ENCODE measurements at regions not wholly inside any gene's neighbourhood (a gene's known extent, or its start where the extent isn't known, plus 50 kb on each side); places are given as distances from the start of the nearest gene placed in this dataset.

DNA sequence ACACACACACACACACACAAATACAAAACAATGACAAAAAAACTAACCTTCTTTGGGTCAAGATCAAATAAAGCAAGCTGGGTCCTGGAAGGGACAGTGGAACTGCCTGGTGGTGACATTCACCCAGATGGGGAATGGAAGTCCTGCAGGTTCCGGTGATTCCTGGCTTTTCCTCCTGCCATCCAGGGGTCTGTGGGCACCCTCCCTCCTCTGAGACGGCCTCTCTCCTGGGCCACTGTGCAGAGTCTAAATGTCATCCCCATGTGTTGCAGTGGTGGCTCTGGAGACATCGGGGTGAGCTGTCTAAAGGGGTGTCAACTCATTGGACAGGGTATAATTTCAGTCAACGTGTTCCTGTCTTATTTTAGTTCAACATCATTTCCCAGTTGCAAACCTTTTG is 248.2 kb downstream of the ZNF536 start:
- DNase-seq, result no peak
- Histone ChIP-seq H3K9ac (ENCODE audit: insufficient read depth, low read length, poor library complexity, severe bottlenecking) (no peak overlapping the region), H2AFZ (ENCODE audit: insufficient read depth, low read depth, low read length, poor library complexity, severe bottlenecking) (no peak overlapping the region), H3K27me3 (ENCODE audit: control insufficient read depth in 2 of 2, insufficient read depth in 2 of 2, low read length in 2 of 2) (no peaks in the 10 kb centered on the region), H3K4me3 (replicated peaks in 1 of 3; ENCODE audit: low read depth in 2 of 3, low read length in 3 of 3) (no peak overlapping the region), H3K27ac (ENCODE audit: low read depth in 1 of 2, low read length in 2 of 2) (no peak overlapping the region), H3K36me3 (replicated peaks in 1 of 2; ENCODE audit: control insufficient read depth in 1 of 2, insufficient read depth in 2 of 2, low read length in 2 of 2) (no peaks in the 10 kb centered on the region), H3K9me3 (replicated peaks in 1 of 2; ENCODE audit: control insufficient read depth in 1 of 2, insufficient read depth in 1 of 2, low read length in 2 of 2) (peaks cover 18 to 23% of the 10 kb centered on the region in 2 donors), H4K20me1 (ENCODE audit: insufficient read depth, low read length) (no peaks in the 10 kb centered on the region), H3K4me2 (replicated peaks; ENCODE audit: extremely low read depth, low read length, poor library complexity, severe bottlenecking) (no peak overlapping the region), H3K79me2 (ENCODE audit: insufficient read depth, low read length) (no peaks in the 10 kb centered on the region), H3K4me1 (ENCODE audit: control insufficient read depth in 1 of 2, insufficient read depth in 2 of 2, low read length in 2 of 2) (no peaks in the 10 kb centered on the region)
- TF ChIP-seq, protein P1, sequence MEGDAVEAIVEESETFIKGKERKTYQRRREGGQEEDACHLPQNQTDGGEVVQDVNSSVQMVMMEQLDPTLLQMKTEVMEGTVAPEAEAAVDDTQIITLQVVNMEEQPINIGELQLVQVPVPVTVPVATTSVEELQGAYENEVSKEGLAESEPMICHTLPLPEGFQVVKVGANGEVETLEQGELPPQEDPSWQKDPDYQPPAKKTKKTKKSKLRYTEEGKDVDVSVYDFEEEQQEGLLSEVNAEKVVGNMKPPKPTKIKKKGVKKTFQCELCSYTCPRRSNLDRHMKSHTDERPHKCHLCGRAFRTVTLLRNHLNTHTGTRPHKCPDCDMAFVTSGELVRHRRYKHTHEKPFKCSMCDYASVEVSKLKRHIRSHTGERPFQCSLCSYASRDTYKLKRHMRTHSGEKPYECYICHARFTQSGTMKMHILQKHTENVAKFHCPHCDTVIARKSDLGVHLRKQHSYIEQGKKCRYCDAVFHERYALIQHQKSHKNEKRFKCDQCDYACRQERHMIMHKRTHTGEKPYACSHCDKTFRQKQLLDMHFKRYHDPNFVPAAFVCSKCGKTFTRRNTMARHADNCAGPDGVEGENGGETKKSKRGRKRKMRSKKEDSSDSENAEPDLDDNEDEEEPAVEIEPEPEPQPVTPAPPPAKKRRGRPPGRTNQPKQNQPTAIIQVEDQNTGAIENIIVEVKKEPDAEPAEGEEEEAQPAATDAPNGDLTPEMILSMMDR (IDR thresholded peaks at IDR 0.05), result no peak
- intact Hi-C loops (cut with micrococcal nuclease), result no loop called here
- H3K9me3 Mint-ChIP-seq, result peaks cover 8 to 22% (median 20%) of the 10 kb centered on the region in 7 donors
- no peak overlapping the region for H3K4me3 Mint-ChIP-seq
- peaks cover 3 to 6% (median 6%) of the 10 kb centered on the region in 3 donors for H3K27me3 Mint-ChIP-seq (ENCODE audit: low read depth in 3 of 3)
- WGBS (ENCODE audit: insufficient coverage), result 79% methylated on average over 4 of the region's 4 CpGs
- no peak overlapping the region for H3K27ac Mint-ChIP-seq
- no peaks in the 10 kb centered on the region for H3K36me3 Mint-ChIP-seq
- no peaks in the 10 kb centered on the region for H3K4me1 Mint-ChIP-seq

DNA sequence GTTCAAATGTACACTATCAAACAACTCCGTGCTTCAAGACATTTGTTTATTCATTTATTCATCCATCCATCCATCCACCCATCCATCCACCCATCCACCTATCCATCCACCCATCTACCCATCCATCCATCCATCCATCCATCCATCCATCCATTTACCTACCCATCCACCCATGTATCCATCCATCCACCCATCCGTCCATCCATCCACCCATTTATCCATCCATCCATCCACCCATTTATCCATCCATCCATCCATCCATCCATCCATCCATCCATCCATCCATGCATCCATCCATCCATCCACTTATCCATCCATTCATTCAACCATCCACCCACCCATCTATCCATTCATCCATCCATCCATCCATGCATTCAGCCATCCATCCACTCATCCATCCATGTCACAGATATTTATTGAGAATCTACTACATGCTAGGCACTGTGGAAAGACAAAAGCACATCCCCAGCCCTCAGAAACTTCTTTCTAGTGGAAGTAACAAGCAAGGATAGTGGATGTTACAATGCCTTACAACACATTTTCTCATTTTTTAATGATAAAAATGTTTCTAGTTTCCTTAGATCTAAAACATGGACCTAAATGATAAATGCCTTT is 237.6 kb downstream of the ZNF536 start:
- Histone ChIP-seq H2AFZ (ENCODE audit: insufficient read depth, low read depth, low read length, poor library complexity, severe bottlenecking) (no peak overlapping the region), H3K27ac (ENCODE audit: low read depth in 1 of 2, low read length in 2 of 2) (no peak overlapping the region), H3K4me1 (ENCODE audit: control insufficient read depth in 1 of 2, insufficient read depth in 2 of 2, low read length in 2 of 2) (no peaks in the 10 kb centered on the region), H3K79me2 (ENCODE audit: insufficient read depth, low read length) (no peaks in the 10 kb centered on the region), H3K27me3 (ENCODE audit: control insufficient read depth in 2 of 2, insufficient read depth in 2 of 2, low read length in 2 of 2) (no peaks in the 10 kb centered on the region), H3K9ac (ENCODE audit: insufficient read depth, low read length, poor library complexity, severe bottlenecking) (no peak overlapping the region), H4K20me1 (ENCODE audit: insufficient read depth, low read length) (no peaks in the 10 kb centered on the region), H3K36me3 (replicated peaks in 1 of 2; ENCODE audit: control insufficient read depth in 1 of 2, insufficient read depth in 2 of 2, low read length in 2 of 2) (no peaks in the 10 kb centered on the region), H3K4me3 (replicated peaks in 1 of 3; ENCODE audit: low read depth in 2 of 3, low read length in 3 of 3) (no peak overlapping the region), H3K9me3 (replicated peaks in 1 of 2; ENCODE audit: control insufficient read depth in 1 of 2, insufficient read depth in 1 of 2, low read length in 2 of 2) (no peaks in the 10 kb centered on the region), H3K4me2 (replicated peaks; ENCODE audit: extremely low read depth, low read length, poor library complexity, severe bottlenecking) (no peak overlapping the region)
- Mint-ChIP-seq H3K36me3 (no peaks in the 10 kb centered on the region), H3K9me3 (peaks cover 0 to 5% (median 2%) of the 10 kb centered on the region in 7 donors), H3K4me3 (no peak overlapping the region), H3K4me1 (no peaks in the 10 kb centered on the region), H3K27ac (no peak overlapping the region), H3K27me3 (ENCODE audit: low read depth in 3 of 3) (peaks cover 0 to 6% (median 2%) of the 10 kb centered on the region in 3 donors)
- TF ChIP-seq, protein P1 (IDR thresholded peaks at IDR 0.05), result no peak
- 90% methylated on average over 2 of the region's 2 CpGs for WGBS (ENCODE audit: insufficient coverage)
- DNase-seq, result no peak
- intact Hi-C loops (cut with micrococcal nuclease), result no loop called here
